CD1c-positive myeloid dendritic cell (primary cell): ENCODE measurements at regions not wholly inside any gene's neighbourhood (a gene's known extent, or its start where the extent isn't known, plus 50 kb on each side); places are given as distances from the start of the nearest gene placed in this dataset.

ENCODE experiments used
- DNase-seq: peaks from one replicate; pipeline ENCODE4 v3.0.0-alpha.2; 2016; ENCODE audit errors: extremely low spot score

DNA sequence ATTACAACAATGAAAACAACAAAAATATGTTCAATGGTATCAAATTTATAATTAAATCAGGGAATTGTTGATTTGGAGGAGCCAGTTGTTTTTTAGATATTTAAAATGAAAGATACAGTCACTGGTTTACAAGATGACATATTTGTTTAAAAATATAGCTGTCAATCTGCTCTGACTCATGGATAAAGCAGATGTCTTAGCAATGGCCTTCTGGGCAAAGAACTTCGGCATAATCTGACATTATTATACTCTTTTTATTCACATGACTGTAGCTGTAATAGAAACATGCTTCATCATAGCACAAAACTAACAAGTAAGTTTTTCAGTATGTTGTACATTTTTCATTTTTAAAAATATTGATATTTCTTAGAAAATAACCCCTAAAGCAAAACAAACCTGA, 267.4 kb downstream of the CENPW start:
- no peak for DNase-seq

DNA sequence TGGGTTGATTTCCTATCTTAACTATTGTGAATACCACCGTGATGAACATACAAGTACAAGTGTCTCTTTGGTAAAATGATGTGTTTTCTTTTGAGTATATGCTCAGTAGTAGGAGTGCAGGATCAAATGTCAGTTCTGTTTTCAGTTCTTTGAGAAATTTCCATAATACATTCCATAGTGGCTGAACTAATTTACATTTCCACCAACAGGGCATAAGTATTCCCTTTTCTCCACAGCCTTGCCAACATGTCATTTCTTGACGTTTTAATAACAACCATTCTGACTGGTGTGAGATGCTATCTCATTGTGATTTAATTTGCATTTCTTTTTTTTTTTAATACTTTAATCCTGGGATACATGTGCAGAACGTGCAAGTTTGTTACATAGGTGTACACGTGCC, 268.8 kb downstream of the CENPW start:
- no peak for DNase-seq

DNA sequence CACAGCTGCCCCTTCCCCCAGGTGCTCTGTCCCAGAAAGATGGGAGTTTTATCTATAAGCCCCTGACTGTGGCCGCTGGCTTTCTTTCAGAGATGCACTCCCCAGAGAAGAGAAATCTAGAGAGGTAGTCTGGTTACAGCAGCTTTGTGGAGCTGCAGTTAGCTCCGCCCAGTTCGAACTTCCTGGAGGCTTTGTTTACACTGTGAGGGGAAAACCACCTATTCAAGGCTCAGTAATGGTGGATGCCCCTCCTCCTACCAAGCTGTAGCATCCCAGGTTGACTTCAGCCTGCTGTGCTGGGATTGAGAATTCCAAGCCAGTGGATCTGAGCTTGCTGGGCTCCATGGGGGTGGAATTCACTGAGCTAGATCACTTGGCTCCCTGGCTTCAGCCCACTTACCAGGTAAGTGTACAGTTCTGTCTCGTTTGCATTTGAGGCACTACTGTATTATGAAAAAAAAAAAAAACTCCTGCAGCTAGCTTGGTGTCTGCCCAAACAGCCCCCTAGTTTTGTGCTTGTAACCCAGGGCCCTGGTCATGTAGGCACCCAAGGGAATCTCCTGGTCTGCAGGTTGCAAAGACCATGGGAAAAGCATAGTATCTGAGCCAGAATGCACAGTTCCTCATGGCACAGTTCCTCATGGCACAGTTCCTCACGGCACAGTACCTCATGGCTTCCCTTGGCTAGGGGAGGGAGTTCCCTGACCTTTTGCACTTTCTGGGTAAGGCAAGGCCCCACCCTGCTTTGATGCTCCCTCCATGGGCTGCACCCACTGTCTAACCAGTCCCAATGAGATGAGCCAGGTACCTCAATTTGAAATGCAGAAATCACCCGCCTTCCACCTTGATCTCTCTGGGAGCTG, 275.0 kb downstream of the CENPW start:
- no peak for DNase-seq

- DNase-seq, result no peak
These were observed 277.0 kb downstream of the CENPW start for GRCh38 chr6:126616866-126617265.

GRCh38 chr6:126618639-126619343, 278.9 kb downstream of the CENPW start:
- DNase-seq, result no peak

GRCh38 chr6:126620719-126621118, 280.8 kb downstream of the CENPW start:
- DNase-seq, result no peak

DNA sequence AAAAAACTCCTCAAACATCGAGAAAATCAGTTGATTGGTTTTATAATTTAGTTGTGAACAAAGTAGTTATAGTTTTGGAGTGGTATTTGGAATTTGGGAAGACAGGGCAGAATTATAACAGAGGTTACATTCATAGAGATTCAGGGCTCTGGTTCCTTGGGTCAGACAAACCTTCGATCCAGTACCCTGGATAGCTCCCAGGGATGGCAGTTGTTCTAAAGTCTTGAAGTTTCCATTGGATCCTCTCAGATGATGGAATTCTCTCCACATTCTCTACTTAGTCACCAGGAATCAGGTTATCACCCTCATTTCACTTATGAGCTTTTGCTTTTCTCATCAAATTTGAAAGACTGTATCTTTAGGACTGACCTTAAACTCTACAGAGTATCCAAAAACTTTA, 285.1 kb downstream of the CENPW start:
- no peak for DNase-seq

DNA sequence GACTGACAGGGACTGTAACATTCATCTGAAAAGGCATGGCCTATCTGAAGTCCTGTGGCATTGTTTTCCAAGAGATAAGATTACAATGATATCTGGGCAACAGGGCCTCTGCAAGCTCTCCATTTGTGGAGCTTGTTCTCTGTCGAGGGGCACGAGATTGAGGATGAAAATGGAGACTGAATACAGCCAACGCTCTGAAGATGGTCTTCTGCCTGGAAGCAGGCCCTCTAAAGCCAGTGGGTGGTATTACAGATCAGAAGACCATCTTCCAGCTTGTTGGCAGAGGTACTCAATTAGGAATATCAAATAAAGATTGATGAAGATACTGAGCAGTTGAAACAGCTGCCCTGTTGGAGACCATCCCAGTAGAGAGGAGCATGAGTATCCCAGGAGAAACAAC, 288.2 kb downstream of the CENPW start:
- no peak for DNase-seq

GRCh38 chr6:126631363-126631762, 291.4 kb downstream of the CENPW start:
- DNase-seq, result no peak

GRCh38 chr6:126632271-126632670, 292.4 kb downstream of the CENPW start:
- no peak for DNase-seq

GRCh38 chr6:126633373-126633772, 293.5 kb downstream of the CENPW start:
- DNase-seq, result no peak

GRCh38 chr6:126640356-126640755, 300.4 kb downstream of the CENPW start:
- DNase-seq, result no peak

DNA sequence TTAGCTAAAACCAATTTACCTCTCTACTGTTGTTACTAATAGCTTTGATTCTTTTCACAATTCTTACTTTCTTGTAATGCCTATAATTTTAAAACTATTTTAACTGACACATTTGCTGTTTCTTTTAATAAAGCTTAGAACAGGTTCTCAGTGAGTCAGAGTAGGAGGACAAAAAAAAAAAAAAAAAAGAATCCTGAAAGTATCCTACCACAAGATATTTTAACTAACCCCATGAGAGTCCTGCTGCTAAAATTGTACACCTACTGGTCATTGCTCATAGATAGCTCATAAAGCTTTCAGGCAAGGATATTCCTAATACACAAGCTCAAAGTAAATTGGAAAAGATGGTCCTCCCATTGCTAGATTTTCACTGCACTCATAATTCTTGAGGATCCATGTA, 301.0 kb downstream of the CENPW start:
- DNase-seq, result no peak

- DNase-seq, result no peak
These were observed 301.7 kb downstream of the CENPW start for GRCh38 chr6:126641641-126642040.

DNA sequence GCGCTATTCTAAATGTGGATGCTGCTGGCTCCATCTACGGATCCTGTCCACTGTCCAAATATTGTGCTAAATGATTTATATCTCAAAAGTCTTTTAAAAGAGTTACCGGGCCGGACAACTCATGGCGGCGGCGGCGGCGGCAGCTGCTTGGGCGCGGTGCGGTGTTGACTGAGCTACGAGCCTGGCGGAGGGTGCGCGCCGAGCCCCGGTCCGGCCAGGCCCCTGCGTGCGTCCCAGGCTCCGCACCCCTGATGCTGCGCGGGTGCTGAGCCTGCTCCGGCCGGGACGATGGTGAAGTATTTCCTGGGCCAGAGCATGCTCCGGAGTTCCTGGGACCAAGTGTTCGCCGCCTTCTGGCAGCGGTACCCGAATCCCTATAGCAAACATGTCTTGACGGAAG, 303.4 kb downstream of the CENPW start:
- no peak for DNase-seq

GRCh38 chr6:126650931-126651330, 311.0 kb downstream of the CENPW start:
- no peak for DNase-seq

DNA sequence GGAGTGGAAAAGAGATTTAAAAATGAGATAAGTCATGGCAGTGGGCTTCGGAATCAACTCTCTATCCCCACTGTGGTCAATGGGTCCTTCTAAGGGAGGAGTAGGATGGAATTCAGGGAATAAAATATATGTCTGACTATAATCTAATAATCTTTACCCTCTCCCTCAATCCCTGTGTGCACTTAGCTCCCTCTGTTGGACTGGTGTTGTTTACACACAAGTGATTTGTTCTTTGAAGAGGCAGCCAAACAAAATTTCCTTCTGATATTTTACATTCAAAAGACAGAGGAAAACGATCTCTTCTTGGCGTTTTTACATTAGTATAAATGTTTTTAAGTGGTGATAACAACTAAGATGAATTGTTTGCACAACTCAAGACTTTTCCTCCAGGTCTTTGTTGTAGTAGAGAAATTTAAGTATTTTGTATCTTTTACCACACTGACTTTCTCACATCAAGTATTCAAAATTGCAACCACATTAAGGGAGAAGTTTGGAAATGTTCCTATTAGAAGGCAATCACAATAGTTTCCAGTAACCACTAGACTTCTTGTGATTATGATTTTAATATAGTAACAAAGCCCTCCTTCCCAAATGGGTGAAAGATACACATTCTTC, 317.8 kb downstream of the CENPW start:
- no peak for DNase-seq

- no peak for DNase-seq
These were observed 320.5 kb downstream of the CENPW start for GRCh38 chr6:126660376-126660775.

GRCh38 chr6:126661646-126662045, 321.7 kb downstream of the CENPW start:
- DNase-seq, result no peak

DNA sequence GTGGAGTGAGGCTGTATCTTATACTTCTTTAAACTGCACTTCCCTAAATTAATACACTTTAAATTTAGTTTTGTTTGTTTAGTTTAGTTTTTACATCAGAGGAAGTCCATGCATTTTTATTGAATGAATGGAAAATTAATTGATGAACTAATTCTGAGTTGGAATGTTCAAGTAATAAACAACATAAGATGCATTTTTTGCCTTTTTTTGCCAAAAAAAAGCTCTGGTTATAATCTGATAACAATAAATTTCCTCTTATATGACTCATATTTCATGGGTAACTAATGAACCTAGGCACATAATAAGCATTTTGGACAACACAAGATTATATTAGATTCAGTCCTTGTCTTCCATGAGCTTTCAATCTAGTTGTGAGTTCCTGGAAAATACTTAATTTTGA, 323.1 kb downstream of the CENPW start:
- no peak for DNase-seq

GRCh38 chr6:126664271-126664670, 324.4 kb downstream of the CENPW start:
- no peak for DNase-seq

DNA sequence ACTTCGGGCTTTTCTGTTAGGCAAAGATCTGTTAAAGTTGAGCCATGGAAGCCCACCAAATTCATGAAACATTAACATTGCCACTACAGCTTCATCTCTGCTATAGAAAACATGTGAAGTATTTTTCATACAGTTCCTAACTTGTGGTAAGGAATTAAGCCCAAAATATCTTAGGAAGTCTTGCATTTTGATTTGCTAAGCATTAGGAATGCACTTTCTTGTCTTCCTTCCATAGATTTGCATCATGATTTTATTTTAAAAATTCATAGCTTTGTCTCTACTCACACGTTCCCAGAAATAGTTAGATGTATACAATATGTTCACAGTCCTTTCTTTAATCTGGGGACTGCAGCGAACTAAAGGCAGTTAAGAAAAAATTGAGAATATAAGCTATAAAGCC, 325.6 kb downstream of the CENPW start:
- no peak for DNase-seq

DNA sequence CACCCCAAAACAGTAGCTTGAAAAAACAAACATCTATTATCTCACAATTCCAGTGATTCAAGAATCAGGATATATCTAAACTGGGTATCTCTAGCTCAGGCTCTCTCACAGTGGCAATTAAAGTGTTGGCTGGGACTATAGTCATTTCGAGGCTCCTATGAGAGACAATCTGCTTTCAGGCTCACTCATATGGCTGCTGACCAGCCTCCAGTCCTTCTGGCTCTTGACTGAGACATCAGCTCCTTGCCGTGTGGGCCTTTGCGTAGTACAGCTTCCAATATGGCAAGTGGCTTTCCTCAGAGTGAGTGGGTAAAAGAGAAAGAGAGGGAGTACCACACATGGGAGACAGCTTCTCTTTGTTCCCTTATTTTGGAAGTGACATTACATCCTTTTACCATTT, 327.2 kb downstream of the CENPW start:
- no peak for DNase-seq
